22Rv1 (cell line): ENCODE measurements at regions not wholly inside any gene's neighbourhood (a gene's known extent, or its start where the extent isn't known, plus 50 kb on each side); places are given as distances from the start of the nearest gene placed in this dataset.
A peak's percentile ranks its signal among the peaks of the same experiment; 100 is the strongest.

Experiments
- H3K27ac ChIP-seq: fragments of 450-650 bp; 2 replicates; pipeline ENCODE4 v1.5.1; 2017
- ZFX ChIP-seq: fragments of 450-650 bp; IDR thresholded peaks from 2 replicates; pipeline ENCODE4 v1.6.1; 2017; ENCODE audit warnings: antibody characterized with exemption, borderline replicate concordance
- TF ChIP-seq, protein P1 (sequence below): fragments of 450-650 bp; IDR thresholded peaks from 2 replicates; pipeline ENCODE4 v1.5.1; 2017; ENCODE audit warnings: mild to moderate bottlenecking

DNA sequence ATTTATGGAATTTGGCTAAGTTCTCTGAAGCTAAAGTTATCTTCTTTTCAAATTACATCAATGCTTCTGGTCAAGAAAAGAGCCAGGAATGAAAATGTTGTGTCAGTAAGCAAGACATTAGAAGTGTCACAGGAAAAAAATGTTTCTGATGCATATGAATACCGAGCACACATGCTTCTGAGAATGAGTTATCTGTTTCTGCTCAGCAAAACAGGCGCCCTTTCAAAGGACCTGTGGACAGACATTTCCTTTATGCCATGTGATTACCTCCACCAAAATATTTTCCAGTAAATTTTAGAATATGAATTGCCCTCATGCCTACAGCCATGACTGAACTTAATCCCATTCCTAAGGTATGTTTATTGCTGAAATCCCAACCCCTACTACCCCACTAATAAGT, 55.4 kb upstream of the RNF180 start:
- TF ChIP-seq ZFX, result no peak
- H3K27ac ChIP-seq, result no peak overlapping the region

DNA sequence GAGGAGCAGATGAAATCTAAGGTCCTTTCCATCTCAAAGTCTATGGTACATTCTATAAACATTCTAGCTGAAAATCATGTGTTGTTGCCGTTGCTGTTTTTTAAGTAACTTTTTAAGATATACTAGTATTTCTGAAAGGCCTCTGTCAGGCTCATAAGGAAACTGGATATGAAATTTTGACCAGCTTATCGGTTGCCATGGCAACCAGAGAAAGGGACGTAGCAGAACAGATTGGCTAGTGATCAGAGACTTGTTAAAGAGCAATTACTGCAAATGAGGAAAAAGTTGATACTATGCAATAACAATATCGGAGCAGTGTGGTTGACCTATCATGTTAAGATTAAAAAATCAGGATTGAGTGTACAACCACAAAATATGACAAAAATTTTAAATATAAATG, 57.0 kb upstream of the RNF180 start:
- no peak overlapping the region for H3K27ac ChIP-seq
- TF ChIP-seq ZFX, result no peak
- TF ChIP-seq, protein P1, sequence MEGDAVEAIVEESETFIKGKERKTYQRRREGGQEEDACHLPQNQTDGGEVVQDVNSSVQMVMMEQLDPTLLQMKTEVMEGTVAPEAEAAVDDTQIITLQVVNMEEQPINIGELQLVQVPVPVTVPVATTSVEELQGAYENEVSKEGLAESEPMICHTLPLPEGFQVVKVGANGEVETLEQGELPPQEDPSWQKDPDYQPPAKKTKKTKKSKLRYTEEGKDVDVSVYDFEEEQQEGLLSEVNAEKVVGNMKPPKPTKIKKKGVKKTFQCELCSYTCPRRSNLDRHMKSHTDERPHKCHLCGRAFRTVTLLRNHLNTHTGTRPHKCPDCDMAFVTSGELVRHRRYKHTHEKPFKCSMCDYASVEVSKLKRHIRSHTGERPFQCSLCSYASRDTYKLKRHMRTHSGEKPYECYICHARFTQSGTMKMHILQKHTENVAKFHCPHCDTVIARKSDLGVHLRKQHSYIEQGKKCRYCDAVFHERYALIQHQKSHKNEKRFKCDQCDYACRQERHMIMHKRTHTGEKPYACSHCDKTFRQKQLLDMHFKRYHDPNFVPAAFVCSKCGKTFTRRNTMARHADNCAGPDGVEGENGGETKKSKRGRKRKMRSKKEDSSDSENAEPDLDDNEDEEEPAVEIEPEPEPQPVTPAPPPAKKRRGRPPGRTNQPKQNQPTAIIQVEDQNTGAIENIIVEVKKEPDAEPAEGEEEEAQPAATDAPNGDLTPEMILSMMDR, result no peak

DNA sequence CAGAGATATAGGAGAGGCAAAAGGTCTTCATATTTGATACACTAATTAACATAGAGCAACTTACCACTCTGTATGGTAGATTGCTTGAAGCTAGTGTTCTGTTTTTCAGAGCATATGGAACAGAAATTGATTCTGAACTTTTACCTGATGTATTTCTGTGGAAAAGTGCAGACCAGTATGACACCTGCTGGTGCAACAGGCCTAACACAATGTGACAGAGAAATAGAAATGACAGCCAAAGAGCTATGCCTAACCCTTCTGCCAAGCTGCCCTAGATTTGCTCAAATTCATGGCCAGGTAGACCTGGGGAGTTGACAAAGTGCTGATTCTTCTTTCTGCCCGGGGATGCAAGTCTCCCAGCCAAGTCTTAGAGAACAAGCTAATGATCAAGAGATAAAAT, 65.4 kb upstream of the RNF180 start:
- TF ChIP-seq, protein P1, result peak; percentile 9; the same call in 1 of the 2 replicates
- no peak for TF ChIP-seq ZFX
- no peak overlapping the region for H3K27ac ChIP-seq

DNA sequence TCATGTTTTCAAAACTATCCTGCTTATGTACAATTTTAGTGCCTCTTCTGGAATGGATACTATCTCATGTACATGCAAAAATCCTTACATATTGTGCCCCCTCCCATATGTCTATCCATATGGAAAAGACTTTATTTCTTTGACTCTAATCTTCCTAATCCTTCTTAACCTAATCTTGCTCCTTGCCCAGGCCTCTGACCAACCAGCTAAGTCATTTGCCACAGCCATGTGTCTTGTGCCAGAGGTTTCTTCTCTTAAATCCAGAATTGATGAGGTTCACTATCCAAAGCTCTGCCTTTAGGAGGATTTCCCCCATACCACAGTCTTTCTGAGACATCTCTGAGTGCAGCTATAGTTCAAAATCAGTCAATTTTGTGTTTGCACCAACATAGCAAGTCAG, 68.9 kb upstream of the RNF180 start:
- TF ChIP-seq, protein P1, result no peak
- no peak for TF ChIP-seq ZFX
- no peak overlapping the region for H3K27ac ChIP-seq

DNA sequence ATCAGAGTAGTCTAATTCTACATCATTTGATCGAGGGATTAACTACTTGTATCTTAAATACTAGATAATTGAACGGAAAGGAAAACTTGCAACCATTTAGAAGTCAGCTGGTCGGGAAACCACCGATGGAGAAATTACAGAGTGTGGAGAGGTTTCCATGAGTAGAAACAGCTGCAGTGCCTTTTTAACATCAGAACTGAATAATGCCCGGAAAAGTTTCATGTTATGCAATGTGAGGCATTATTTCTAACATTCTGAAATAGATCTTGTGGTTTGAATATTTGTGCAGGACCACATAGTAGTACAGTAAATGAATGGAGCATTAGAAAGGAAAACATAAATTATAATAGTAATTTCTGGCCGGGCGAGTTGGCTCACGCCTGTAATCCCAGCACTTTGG, 88.1 kb upstream of the RNF180 start:
- H3K27ac ChIP-seq, result no peak overlapping the region
- no peak for TF ChIP-seq ZFX
- TF ChIP-seq, protein P1, result no peak

DNA sequence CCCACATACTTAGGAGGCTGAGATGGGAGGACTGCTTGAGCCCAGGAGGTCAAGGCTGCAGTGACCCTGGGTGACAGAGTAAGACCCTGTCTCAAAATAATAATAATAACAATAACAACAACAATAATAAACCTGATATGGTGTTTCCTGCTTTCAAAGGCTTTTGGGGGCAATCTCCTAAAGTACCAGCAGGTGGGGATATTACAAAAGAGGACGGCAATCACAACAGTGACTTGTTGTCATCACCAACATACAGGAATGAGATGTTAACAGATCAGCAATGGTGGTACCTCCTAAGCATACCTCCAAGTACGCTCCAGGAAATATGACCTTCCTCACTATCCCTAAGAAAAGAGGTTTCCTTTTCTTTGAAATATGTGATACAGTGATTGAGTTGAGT, 91.1 kb upstream of the RNF180 start:
- TF ChIP-seq ZFX, result no peak
- TF ChIP-seq, protein P1, result peak; percentile 72
- H3K27ac ChIP-seq, result no peak overlapping the region

DNA sequence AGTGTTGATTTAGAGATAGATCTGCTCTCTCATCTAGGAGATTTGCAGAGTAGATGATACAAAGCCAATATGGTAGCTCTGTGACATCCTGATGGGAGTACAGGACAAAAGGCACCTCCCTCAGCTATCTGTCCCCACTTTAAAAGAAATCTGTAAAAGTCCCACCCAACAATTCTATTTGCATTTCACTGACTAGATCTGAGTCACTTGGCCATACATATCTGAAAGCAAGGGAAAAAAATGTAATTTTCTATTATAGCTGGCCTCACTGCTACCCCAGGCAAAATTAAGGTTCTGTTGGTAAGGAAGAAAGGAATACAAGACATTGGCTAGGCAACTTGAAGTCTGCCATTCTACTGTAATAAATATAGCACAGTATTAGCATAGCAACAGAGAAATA, 96.2 kb upstream of the RNF180 start:
- no peak for TF ChIP-seq ZFX
- TF ChIP-seq, protein P1, result no peak
- H3K27ac ChIP-seq, result no peak overlapping the region

DNA sequence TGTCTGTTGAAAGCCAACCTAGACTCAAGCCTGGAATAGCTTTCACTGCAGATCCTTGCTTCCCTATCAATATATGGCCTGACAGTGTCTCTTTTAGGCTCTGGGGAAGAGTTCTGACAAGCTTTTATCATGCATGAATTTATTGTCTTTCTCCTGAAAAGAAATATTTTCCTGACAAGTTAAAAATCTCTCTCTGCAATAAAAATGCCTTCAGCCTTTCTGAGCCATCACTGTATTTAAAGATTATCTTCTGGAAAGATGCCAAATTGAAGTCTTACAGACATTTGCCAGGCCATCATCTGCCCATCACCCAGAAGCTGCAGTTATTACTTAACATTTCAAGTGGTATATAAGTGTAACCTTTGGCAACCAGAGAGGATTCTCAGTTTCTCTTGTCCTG, 88.1 kb upstream of the HTR1A start:
- TF ChIP-seq, protein P1, result no peak
- TF ChIP-seq ZFX, result no peak
- no peak overlapping the region for H3K27ac ChIP-seq
